AG09309 (cell line): ENCODE measurements at regions not wholly inside any gene's neighbourhood (a gene's known extent, or its start where the extent isn't known, plus 50 kb on each side); places are given as distances from the start of the nearest gene placed in this dataset.
"Not testable (repeated sequence)": the region's sequence is repeated elsewhere in the genome, so short reads cannot be mapped to it uniquely, and the experiment has no call there.

Experiments
- DNase-seq: peaks from one replicate; pipeline ENCODE4 v3.0.0-alpha.2; 2010; ENCODE audit warnings: low read depth
- H3K4me3 ChIP-seq: 2 replicates; pipeline ENCODE4 v1.5.1; 2011; ENCODE audit warnings: mild to moderate bottlenecking, low read depth, low read length, moderate library complexity; ENCODE audit not compliant: control insufficient read depth
- CTCF ChIP-seq: IDR thresholded peaks from 2 replicates; pipeline ENCODE4 v1.5.1; 2011; ENCODE audit warnings: mild to moderate bottlenecking, low read depth, low read length, inconsistent platforms; ENCODE audit not compliant: insufficient read depth, control insufficient read depth; ENCODE audit errors: missing control alignments

GRCh38 chr6:11404081-11404480 is 133.5 kb upstream of the TMEM170B start:
- no peak for DNase-seq
- H3K4me3 ChIP-seq = no peak overlapping the region
- TF ChIP-seq CTCF = no peak

DNA sequence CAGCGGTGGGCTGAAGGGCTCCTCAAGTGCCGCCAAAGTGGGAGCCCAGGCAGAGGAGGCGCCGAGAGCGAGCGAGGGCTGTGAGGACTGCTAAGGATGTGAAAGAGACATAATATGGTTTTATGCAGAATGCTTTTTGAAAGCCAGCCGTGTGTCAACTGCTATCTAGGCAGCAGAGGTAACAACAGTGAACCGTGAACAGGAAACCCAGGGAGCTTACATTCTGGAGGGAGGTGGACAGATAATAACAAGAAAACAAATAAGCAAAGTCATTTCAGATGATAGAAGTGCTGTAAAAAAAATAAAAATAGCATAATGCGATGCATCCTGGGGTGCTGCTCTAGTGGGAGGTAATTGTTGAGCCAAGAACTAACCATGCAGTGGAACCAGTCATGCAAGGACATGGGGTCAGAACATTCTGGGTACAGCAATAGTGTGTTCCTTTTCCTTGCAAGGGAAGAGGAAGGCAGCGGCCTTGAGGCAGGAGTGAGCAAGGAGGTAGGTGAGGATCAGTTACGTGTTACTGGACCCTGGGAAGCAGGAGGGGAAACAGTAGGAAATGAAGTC is 134.4 kb upstream of the TMEM170B start:
- DNase-seq = no peak
- H3K4me3 ChIP-seq = no peak overlapping the region
- TF ChIP-seq CTCF = no peak

GRCh38 chr6:11402581-11402980 is 135.0 kb upstream of the TMEM170B start:
- not testable (repeated sequence) for DNase-seq, H3K4me3 ChIP-seq

GRCh38 chr6:11401954-11402353 is 135.6 kb upstream of the TMEM170B start:
- H3K4me3 ChIP-seq, DNase-seq: not testable (repeated sequence)

DNA sequence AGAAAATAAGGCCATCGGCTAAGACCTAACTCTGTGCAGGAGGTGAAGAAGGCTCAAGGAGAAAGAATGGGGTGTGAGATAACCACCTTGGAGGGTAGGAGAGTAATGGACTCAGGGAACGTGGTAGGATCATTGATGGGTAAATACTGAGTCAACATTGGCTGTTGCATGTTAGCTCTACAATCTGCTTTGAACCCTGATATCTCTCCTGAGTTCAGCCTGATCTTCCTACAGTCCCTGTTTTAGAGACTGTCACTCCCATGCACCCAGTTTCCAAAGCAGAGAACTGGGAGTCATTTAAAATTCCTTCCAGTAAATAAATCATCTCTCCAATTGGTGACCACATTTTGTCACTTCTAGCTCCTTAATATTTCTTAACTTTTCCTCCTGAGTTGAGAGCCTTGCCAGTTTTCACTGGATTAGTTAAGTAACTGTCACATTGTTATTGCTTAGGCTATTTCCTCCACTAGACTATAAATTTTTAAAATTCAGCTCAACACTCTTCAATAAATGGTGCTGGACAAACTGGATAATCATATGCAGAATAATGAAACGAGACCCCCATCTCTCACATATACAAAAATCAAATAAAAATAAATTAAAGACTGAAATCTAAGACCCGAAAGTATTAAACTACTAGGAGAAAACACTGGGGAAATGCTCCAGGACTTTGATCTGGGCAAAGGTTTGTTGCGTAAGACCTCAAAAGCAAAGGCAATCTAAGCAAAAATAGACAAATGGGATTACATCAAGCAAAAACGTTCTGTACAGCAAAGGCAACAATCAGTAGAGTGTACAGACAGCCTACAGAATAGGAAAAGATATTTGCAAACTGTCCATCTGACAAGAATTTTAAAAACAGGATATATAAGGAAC is 138.9 kb upstream of the TMEM170B start:
- DNase-seq = no peak
- TF ChIP-seq CTCF = no peak
- no peak overlapping the region for H3K4me3 ChIP-seq

DNA sequence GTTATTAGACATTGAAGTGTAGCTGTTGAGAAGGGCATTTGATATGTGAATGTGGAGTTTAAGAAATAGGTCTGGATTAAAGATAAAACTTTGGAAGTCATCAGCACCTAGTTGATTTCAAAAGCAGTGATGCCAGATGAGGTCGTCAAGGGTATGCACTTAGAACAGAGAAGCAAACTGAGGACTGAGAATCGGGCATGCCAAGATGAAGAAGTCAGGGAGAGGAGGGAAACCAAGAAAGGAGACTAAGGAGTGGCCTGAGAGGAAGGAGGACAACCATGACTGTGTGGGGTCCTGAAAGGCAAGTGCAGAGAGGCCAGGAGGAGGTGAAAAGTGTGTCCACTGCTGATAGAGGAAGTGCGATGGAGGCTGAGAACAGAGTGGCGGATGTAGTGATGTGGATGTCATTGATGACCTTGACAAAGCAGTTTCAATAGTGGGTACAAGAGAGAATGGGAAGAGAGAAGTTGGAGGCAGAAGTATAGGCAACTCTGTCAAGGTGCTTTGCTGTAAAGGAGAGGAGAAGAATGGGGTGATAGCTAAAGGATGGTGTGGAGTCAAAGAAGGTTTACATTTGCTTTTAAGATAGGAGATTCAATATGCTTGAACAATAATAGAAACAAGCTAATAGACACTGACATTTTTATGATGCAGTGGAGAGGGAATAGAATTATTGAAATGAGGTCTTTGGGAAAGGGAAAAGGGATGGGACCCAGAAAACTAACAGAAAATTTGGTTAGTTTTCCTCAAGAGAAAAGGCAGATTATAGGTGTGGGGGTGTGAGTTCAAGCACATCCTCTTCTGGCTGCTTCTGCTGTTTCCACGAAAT is 139.7 kb upstream of the TMEM170B start:
- H3K4me3 ChIP-seq = no peak overlapping the region
- DNase-seq = no peak
- TF ChIP-seq CTCF = no peak

DNA sequence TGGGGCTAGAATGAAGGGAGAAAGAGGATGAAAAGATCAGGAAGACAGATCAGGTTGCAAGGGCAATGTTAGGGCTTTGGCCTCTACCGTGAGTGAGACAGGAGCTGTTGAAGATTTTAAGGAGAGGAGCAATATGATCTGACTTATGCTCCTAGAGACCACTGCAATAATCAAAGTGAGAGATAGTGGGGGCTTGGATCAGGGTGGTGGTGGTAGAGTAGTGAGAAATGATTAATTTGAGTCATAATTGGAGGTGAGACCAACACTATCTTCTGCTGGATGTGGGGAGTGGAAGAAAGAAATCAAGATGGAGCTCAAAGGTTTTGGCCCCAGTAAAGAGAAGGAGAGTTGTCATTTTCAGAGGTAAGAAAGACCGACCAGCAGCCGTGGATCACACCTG is 140.7 kb upstream of the TMEM170B start:
- no peak overlapping the region for H3K4me3 ChIP-seq
- TF ChIP-seq CTCF = no peak
- no peak for DNase-seq
